ENCODE measurements at regions not wholly inside any gene's neighbourhood (a gene's known extent, or its start where the extent isn't known, plus 50 kb on each side); places are given as distances from the start of the nearest gene placed in this dataset. TPM values are rescaled to one million over a fixed set of nuclear protein-coding genes. Genes with fewer than 3 reads are reported as not detected.
"Not testable (repeated sequence)": the region's sequence is repeated elsewhere in the genome, so short reads cannot be mapped to it uniquely, and the experiment has no call there.

DNA sequence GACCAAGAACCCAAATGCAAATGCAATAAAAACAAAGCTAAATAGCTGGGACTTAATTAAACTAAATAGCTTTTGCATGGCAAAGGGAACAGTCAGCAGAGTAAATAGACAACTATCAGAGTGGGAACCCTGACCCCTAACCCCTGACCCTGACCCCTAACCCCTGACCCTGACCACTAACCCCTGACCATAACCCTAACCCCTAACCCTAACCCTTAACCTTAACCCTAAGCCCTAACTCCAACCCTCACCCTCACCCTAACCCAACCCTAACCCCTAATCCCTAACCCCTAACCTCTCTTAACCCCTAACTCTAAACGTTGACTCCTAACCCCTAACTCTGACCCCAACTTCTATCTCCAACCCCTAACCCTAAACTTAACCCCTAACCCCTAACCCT lies 3014.3 kb upstream of the TEKT4 start:
- H3K27me3 ChIP-seq (ENCODE audit: control insufficient read depth, insufficient read depth, low read length); H3K9me3 ChIP-seq (ENCODE audit: control insufficient read depth, insufficient read depth, low read length); H3K27ac ChIP-seq (ENCODE audit: low read depth, low read length); H3K36me3 ChIP-seq (ENCODE audit: control insufficient read depth, insufficient read depth, low read length); DNase-seq (ENCODE audit: low read depth in 4 of 6, low spot score in 6 of 6); H3K4me1 ChIP-seq (ENCODE audit: control insufficient read depth, insufficient read depth, low read length); H3K4me3 ChIP-seq (ENCODE audit: low read depth, low read length): not testable (repeated sequence)
- 33% methylated on average over 1 of the region's 1 CpG for WGBS (ENCODE audit: insufficient coverage)

DNA sequence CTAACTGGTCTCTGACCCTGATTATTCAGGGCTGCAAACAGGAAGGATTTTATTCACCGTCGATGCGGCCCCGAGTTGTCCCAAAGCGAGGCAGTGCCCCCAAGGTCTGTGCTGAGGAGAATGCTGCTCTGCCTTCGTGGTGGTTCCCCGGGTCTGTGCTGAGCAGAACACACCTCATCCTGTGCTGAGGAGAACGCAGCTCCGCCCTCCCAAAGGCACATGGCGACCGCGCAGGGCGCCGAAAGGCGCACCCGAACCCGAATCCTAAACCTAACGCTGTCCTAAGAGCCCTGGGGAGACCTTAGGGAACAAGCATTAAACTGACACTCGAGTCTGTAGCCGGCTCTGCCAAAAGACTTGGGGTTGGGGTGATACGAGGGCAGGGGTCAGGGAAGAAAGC lies 3013.5 kb upstream of the TEKT4 start:
- not testable (repeated sequence) for H3K4me1 ChIP-seq (ENCODE audit: control insufficient read depth, insufficient read depth, low read length); H3K36me3 ChIP-seq (ENCODE audit: control insufficient read depth, insufficient read depth, low read length); H3K27ac ChIP-seq (ENCODE audit: low read depth, low read length); H3K9me3 ChIP-seq (ENCODE audit: control insufficient read depth, insufficient read depth, low read length); H3K27me3 ChIP-seq (ENCODE audit: control insufficient read depth, insufficient read depth, low read length); DNase-seq (ENCODE audit: low read depth in 4 of 6, low spot score in 6 of 6); H3K4me3 ChIP-seq (ENCODE audit: low read depth, low read length)
- 66% methylated on average over 17 of the region's 21 CpGs for WGBS (ENCODE audit: insufficient coverage)

DNA sequence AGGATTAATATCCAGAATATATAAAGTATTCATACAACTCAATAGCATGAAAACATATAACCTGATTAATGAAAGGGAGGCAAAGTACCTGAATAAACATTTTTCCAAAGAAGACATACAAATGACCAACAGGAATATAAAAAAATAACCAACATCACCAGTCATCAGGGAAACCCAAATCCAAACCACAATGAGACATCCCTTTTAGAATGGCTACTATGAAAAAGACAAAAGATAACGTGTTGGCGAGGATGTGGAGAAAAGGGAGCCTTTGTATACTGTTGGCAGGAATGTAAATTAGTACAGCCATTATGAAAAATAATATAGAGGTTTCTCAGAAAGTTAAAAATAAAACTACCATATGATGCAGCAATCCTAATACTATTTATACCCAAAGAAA lies 2999.5 kb upstream of the TEKT4 start:
- H3K4me1 ChIP-seq (ENCODE audit: control insufficient read depth, insufficient read depth, low read length); H3K4me3 ChIP-seq (ENCODE audit: low read depth, low read length); H3K36me3 ChIP-seq (ENCODE audit: control insufficient read depth, insufficient read depth, low read length); DNase-seq (ENCODE audit: low read depth in 4 of 6, low spot score in 6 of 6); H3K27me3 ChIP-seq (ENCODE audit: control insufficient read depth, insufficient read depth, low read length); H3K9me3 ChIP-seq (ENCODE audit: control insufficient read depth, insufficient read depth, low read length); H3K27ac ChIP-seq (ENCODE audit: low read depth, low read length): not testable (repeated sequence)
- WGBS (ENCODE audit: insufficient coverage): no CpG with 5 or more reads among the region's 2 CpGs

DNA sequence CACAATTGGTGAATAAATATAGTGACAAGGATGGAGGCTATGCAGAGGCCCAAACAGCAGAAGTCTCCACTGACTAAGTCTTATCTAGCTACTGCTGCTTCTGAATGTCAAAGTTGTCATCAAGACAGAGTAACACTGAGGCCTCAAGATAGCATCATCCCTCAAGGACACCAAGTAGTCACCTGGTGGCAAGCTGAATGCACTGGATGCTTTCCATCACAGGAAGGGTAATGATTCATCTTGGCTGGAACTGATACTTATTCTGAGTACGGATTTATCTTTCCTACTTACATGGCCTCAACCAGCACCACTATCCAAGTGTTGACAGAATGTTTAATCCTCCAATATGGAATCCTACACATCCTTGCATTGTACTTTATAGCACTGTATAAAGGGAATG lies 2997.8 kb upstream of the TEKT4 start:
- H3K27ac ChIP-seq (ENCODE audit: low read depth, low read length): not testable (repeated sequence)

DNA sequence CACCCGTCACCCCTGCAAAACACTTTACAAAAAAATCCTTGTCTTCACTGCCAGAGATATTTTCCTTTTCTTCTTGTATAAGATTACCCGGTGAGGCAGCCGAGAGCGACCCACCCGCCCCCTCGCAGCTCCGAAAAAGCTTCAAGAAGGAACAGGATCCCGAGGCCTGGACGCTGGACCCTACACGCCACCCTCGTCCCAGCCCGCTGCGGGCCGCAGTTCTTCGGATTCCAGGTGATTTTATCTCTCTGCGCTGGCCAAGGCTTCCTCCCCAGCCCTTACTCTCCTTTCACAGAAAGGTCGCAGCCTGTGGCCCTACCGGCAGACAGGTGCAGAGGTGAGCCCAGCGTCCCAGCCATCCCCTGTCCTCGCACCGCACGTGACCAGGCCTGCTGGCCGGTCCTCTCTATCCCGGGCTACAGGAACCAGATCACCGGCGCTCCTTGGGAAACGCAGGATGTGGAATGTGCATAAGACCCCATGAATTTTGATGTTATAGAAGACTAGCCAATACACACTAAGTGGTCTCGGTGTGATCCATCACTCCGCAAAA lies 2993.5 kb upstream of the TEKT4 start:
- H3K36me3 ChIP-seq (ENCODE audit: control insufficient read depth, insufficient read depth, low read length); DNase-seq (ENCODE audit: low read depth in 4 of 6, low spot score in 6 of 6); H3K27me3 ChIP-seq (ENCODE audit: control insufficient read depth, insufficient read depth, low read length); H3K4me1 ChIP-seq (ENCODE audit: control insufficient read depth, insufficient read depth, low read length); H3K27ac ChIP-seq (ENCODE audit: low read depth, low read length); H3K9me3 ChIP-seq (ENCODE audit: control insufficient read depth, insufficient read depth, low read length); H3K4me3 ChIP-seq (ENCODE audit: low read depth, low read length): not testable (repeated sequence)
- 82% methylated on average over 14 of the region's 29 CpGs for WGBS (ENCODE audit: insufficient coverage)

More for the DNA sequence above, 2997.8 kb upstream of the TEKT4 start:
- not testable (repeated sequence) for H3K4me1 ChIP-seq (ENCODE audit: control insufficient read depth, insufficient read depth, low read length); H3K4me3 ChIP-seq (ENCODE audit: low read depth, low read length); DNase-seq (ENCODE audit: low read depth in 4 of 6, low spot score in 6 of 6); H3K36me3 ChIP-seq (ENCODE audit: control insufficient read depth, insufficient read depth, low read length); H3K9me3 ChIP-seq (ENCODE audit: control insufficient read depth, insufficient read depth, low read length); H3K27me3 ChIP-seq (ENCODE audit: control insufficient read depth, insufficient read depth, low read length)
- no CpG with 5 or more reads among the region's 1 CpG for WGBS (ENCODE audit: insufficient coverage)

DNA sequence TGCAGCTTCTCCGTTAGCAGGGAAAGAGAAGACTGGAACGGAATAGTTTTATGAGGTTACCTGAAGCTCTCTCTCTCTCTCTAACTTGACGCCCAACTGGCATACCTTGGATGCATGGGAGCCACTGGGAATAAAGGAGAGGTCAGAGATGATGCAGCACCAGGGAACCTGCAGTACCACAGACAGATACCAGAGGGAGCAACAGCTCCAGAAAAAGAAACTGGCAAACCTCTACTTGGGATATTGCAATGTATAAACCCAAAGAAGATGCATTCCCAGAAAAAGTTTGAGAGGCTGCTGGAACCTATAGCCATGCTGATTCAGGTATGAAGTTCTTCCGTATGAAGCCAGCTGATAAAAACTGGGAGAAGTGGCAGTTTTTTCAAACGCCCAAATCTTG lies 2976.1 kb upstream of the TEKT4 start:
- not testable (repeated sequence) for H3K4me3 ChIP-seq (ENCODE audit: low read depth, low read length); H3K27me3 ChIP-seq (ENCODE audit: control insufficient read depth, insufficient read depth, low read length); H3K4me1 ChIP-seq (ENCODE audit: control insufficient read depth, insufficient read depth, low read length); H3K36me3 ChIP-seq (ENCODE audit: control insufficient read depth, insufficient read depth, low read length); DNase-seq (ENCODE audit: low read depth in 4 of 6, low spot score in 6 of 6); H3K9me3 ChIP-seq (ENCODE audit: control insufficient read depth, insufficient read depth, low read length); H3K27ac ChIP-seq (ENCODE audit: low read depth, low read length)
- 0% methylated on average over 1 of the region's 5 CpGs for WGBS (ENCODE audit: insufficient coverage)

DNA sequence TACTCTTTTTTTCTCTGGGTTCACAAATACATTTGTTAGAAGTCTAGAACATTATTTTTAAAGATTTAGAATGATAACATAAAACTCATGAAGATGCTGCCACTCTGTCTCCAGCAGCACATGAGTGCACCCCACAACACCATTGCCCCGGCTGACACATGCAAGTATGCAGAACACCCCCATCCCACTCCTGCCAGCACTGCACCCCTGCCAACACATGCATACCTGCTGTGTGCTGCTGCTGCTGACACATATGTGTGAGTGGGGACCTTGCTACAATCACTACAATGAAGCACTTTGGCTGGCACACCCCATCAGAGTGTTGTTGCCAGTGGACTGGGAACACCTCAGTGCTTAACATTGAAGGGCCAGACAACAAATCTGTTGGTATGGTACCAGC lies 2953.6 kb upstream of the TEKT4 start:
- H3K9me3 ChIP-seq (ENCODE audit: control insufficient read depth, insufficient read depth, low read length); H3K27me3 ChIP-seq (ENCODE audit: control insufficient read depth, insufficient read depth, low read length); H3K4me1 ChIP-seq (ENCODE audit: control insufficient read depth, insufficient read depth, low read length); H3K4me3 ChIP-seq (ENCODE audit: low read depth, low read length); H3K27ac ChIP-seq (ENCODE audit: low read depth, low read length); H3K36me3 ChIP-seq (ENCODE audit: control insufficient read depth, insufficient read depth, low read length); DNase-seq (ENCODE audit: low read depth in 4 of 6, low spot score in 6 of 6): not testable (repeated sequence)
- no CpG with 5 or more reads among the region's 1 CpG for WGBS (ENCODE audit: insufficient coverage)

Small RNA genes lying in the stretch of these regions (small RNA-seq; reads per million reads assigned to genes)
- not detected for gene AC127391.1 (ENCODE audit: low replicate concordance)
